GM12878 (cell line): ENCODE measurements at regions not wholly inside any gene's neighbourhood (a gene's known extent, or its start where the extent isn't known, plus 50 kb on each side); places are given as distances from the start of the nearest gene placed in this dataset.

ENCODE experiments used
- CTCF ChIP-seq, 3 experiments: IDR thresholded peaks in 2 of 3; conservative IDR thresholded peaks in 1 of 3; 2 replicates each; pipeline ENCODE4 v1.5.1; 2011; ENCODE audit warnings: low read depth in 3 of 3, low read length in 3 of 3, mild to moderate bottlenecking in 3 of 3, control low read depth in 2 of 3, moderate library complexity in 2 of 3, inconsistent platforms in 1 of 3, mixed read lengths in 1 of 3; ENCODE audit not compliant: control insufficient read depth in 2 of 3, insufficient read depth in 1 of 3; ENCODE audit errors: extremely low read depth in 1 of 3
- E4F1 ChIP-seq: fragments of 450-650 bp; IDR thresholded peaks from 2 replicates; pipeline ENCODE4 v1.6.1; 2018; ENCODE audit warnings: borderline replicate concordance, mild to moderate bottlenecking; ENCODE audit not compliant: partially characterized antibody
- MYC ChIP-seq: IDR thresholded peaks from 2 replicates; pipeline ENCODE4 v1.6.1; 2011; ENCODE audit warnings: mild to moderate bottlenecking, low read length, moderate library complexity, inconsistent platforms; ENCODE audit not compliant: insufficient read depth, insufficient replicate concordance, insufficient read length, severe bottlenecking
- PKNOX1 ChIP-seq: fragments of 450-650 bp; IDR thresholded peaks from 2 replicates; pipeline ENCODE4 v1.6.1; 2016; ENCODE audit warnings: mild to moderate bottlenecking
- RBBP5 ChIP-seq: fragments of 200-600 bp; sonication (generic); conservative IDR thresholded peaks from 2 replicates; pipeline ENCODE4 v1.6.1; 2016
- TAF1 ChIP-seq: IDR thresholded peaks from 2 replicates; pipeline ENCODE4 v1.6.1; 2011; ENCODE audit warnings: mild to moderate bottlenecking, low read depth, low read length, borderline replicate concordance
- ZSCAN29 ChIP-seq: fragments of 450-650 bp; IDR thresholded peaks from 2 replicates; pipeline ENCODE4 v1.6.1; 2017; ENCODE audit warnings: mild to moderate bottlenecking, moderate library complexity

GRCh38 chr4:189136462-189136861 lies 804.2 kb upstream of the FRG1 start:
- TF ChIP-seq CTCF (IDR thresholded peaks at IDR 0.05 in 2 of 3, conservative IDR thresholded peaks at IDR 0.05 in 1 of 3; ENCODE audit: control insufficient read depth in 2 of 3, extremely low read depth in 1 of 3, insufficient read depth in 1 of 3, low read depth in 3 of 3, low read length in 3 of 3) = no peak
- no peak for TF ChIP-seq TAF1
- no peak for TF ChIP-seq PKNOX1
- no peak for TF ChIP-seq MYC
- no peak for TF ChIP-seq ZSCAN29
- TF ChIP-seq RBBP5 = no peak
- TF ChIP-seq E4F1 = no peak
